OCI-LY7 (cell line): ENCODE measurements at regions not wholly inside any gene's neighbourhood (a gene's known extent, or its start where the extent isn't known, plus 50 kb on each side); places are given as distances from the start of the nearest gene placed in this dataset.

Experiments used
- BruUV-seq: library from RNA; stranded (reverse); fragments of 400-500 nt; replicated peaks from 2 replicates; lab custom pipeline; 2021; lab: Mats Ljungman, UMichigan
- CTCF ChIA-PET: fragments of 300-600 bp; sonication (Branson Sonifier 250); formaldehyde crosslinking; loops from one replicate; lab custom pipeline; 2022; ENCODE audit warnings: antibody characterized with exemption; ENCODE audit not compliant: unreplicated experiment; lab: Charles Lee
- POLR2A ChIA-PET: fragments of 300-600 bp; sonication (Branson Sonifier 250); formaldehyde crosslinking; loops from one replicate; lab custom pipeline; 2022; ENCODE audit warnings: antibody characterized with exemption; lab: Charles Lee
- DNase-seq: peaks from one replicate; pipeline ENCODE4 v3.0.0-alpha.2; 2015; ENCODE audit warnings: low spot score
- H2AFZ ChIP-seq: fragments of 200-600 bp; sonication (generic), shearing (Covaris generic); 2 replicates; pipeline ENCODE4 v1.6.1; 2014; ENCODE audit warnings: mild to moderate bottlenecking, antibody characterized with exemption, low read length, moderate library complexity
- H3K27ac ChIP-seq: fragments of 200-600 bp; sonication (generic); 2 replicates; pipeline ENCODE4 v1.5.1; 2014; ENCODE audit warnings: mixed run types, low read depth, mild to moderate bottlenecking, moderate library complexity, low read length, inconsistent platforms; ENCODE audit not compliant: poor library complexity, severe bottlenecking
- H3K36me3 ChIP-seq: fragments of 200-600 bp; sonication (generic); 2 replicates; pipeline ENCODE4 v1.6.1; 2014; ENCODE audit warnings: mild to moderate bottlenecking, antibody characterized with exemption, low read length, moderate library complexity, mixed read lengths; ENCODE audit not compliant: insufficient read depth
- H3K4me1 ChIP-seq: fragments of 200-600 bp; sonication (generic); 2 replicates; pipeline ENCODE4 v1.5.1; 2014; ENCODE audit warnings: mild to moderate bottlenecking, low read length; ENCODE audit not compliant: insufficient read depth, poor library complexity, severe bottlenecking
- H3K4me2 ChIP-seq: fragments of 200-600 bp; sonication (generic); 2 replicates; pipeline ENCODE4 v1.6.1; 2014; ENCODE audit warnings: mild to moderate bottlenecking, low read length
- H3K4me3 ChIP-seq: fragments of 200-600 bp; sonication (generic); 2 replicates; pipeline ENCODE4 v1.5.1; 2014; ENCODE audit warnings: mild to moderate bottlenecking, low read depth, low read length; ENCODE audit not compliant: poor library complexity, severe bottlenecking
- H3K79me2 ChIP-seq: fragments of 200-600 bp; sonication (generic); 2 replicates; pipeline ENCODE4 v1.6.1; 2016; ENCODE audit warnings: low read depth, mild to moderate bottlenecking, low read length, moderate library complexity, mixed read lengths; ENCODE audit not compliant: insufficient read depth
- H3K9me2 ChIP-seq: fragments of 200-600 bp; sonication (generic); 2 replicates; pipeline ENCODE4 v1.6.1; 2016; ENCODE audit warnings: mild to moderate bottlenecking, low read length, mixed read lengths; ENCODE audit not compliant: insufficient read depth
- H3K9me3 ChIP-seq: fragments of 200-600 bp; sonication (generic); 2 replicates; pipeline ENCODE4 v1.6.1; 2014; ENCODE audit warnings: mild to moderate bottlenecking, mixed run types, low read length, mixed read lengths
- H4K20me1 ChIP-seq: fragments of 200-600 bp; sonication (generic); 2 replicates; pipeline ENCODE4 v1.6.1; 2014; ENCODE audit warnings: mild to moderate bottlenecking, antibody characterized with exemption, low read length, moderate library complexity, mixed read lengths; ENCODE audit not compliant: insufficient read depth
- EZH2phosphoT487 ChIP-seq: fragments of 200-600 bp; sonication (generic); IDR thresholded peaks from 2 replicates; pipeline ENCODE4 v1.6.1; 2018; ENCODE audit warnings: low read depth, borderline replicate concordance, mild to moderate bottlenecking, mixed run types, antibody characterized with exemption, low read length, moderate library complexity, mixed read lengths
- intact Hi-C: fragments of 100-400 bp; cut with micrococcal nuclease; formaldehyde crosslinking; loops from one replicate; pipeline ENCODE4 v1.10.0; 2022; ENCODE audit not compliant: unreplicated experiment
- TF ChIP-seq, protein P1 (sequence below): fragments of 200-600 bp; sonication (generic); conservative IDR thresholded peaks from 2 replicates; pipeline ENCODE4 v1.5.1; 2014; ENCODE audit warnings: mild to moderate bottlenecking, antibody characterized with exemption, low read length, moderate library complexity, mixed read lengths

DNA sequence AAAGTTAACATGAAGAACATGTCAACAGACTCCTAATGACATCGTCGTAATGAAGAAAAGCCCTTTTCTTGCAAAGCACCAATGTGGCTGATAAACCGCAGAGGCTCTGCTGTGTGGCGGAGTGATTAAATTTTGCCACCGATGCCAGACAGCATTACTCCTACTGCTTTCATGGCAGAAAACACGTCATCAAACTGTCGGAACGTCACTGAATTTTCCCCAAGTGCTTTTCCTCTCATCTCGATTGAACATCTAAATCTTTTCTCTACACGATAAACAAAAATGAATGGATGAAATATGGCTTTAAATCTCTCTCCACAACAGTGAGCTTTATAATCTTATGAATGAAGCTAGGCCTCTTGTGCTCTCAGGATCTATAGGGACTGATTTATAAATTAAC lies 159.8 kb upstream of the REG3G start:
- H3K4me3 ChIP-seq = no peak overlapping the region
- no peaks in the 10 kb centered on the region for H3K4me1 ChIP-seq
- no peak overlapping the region for H2AFZ ChIP-seq
- CTCF ChIA-PET = no interaction called here
- intact Hi-C loops = loop anchor here (5.0 kb wide), 1 partner anchor 112 kb away; no protein-coding TSS in a partner anchor
- no peak overlapping the region for H3K4me2 ChIP-seq
- no peaks in the 10 kb centered on the region for H3K79me2 ChIP-seq
- POLR2A ChIA-PET = interaction anchor here (0.6 kb wide), 1 partner anchor 101 kb away, joined by 3 read pairs; no protein-coding TSS in a partner anchor
- no peak overlapping the region for H3K27ac ChIP-seq
- H3K36me3 ChIP-seq = no peaks in the 10 kb centered on the region
- DNase-seq = no peak
- H3K9me2 ChIP-seq = 0 out of 2 replicates have a peak, but pooled peaks cover 4% of the 10 kb centered on the region
- no peak for TF ChIP-seq EZH2phosphoT487
- TF ChIP-seq, protein P1, sequence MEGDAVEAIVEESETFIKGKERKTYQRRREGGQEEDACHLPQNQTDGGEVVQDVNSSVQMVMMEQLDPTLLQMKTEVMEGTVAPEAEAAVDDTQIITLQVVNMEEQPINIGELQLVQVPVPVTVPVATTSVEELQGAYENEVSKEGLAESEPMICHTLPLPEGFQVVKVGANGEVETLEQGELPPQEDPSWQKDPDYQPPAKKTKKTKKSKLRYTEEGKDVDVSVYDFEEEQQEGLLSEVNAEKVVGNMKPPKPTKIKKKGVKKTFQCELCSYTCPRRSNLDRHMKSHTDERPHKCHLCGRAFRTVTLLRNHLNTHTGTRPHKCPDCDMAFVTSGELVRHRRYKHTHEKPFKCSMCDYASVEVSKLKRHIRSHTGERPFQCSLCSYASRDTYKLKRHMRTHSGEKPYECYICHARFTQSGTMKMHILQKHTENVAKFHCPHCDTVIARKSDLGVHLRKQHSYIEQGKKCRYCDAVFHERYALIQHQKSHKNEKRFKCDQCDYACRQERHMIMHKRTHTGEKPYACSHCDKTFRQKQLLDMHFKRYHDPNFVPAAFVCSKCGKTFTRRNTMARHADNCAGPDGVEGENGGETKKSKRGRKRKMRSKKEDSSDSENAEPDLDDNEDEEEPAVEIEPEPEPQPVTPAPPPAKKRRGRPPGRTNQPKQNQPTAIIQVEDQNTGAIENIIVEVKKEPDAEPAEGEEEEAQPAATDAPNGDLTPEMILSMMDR = no peak
- no TSS peak for BruUV-seq
- no peaks in the 10 kb centered on the region for H4K20me1 ChIP-seq
- no peaks in the 10 kb centered on the region for H3K9me3 ChIP-seq

GRCh38 chr2:78870343-78870967 lies 155.0 kb upstream of the REG3G start:
- H4K20me1 ChIP-seq = no peaks in the 10 kb centered on the region
- H3K9me2 ChIP-seq = 0 out of 2 replicates have a peak, but pooled peaks cover 4% of the 10 kb centered on the region
- POLR2A ChIA-PET = interaction anchor here (0.5 to 3.3 kb wide), 8 partner anchors 10 to 229 kb away, joined by 3 to 21 read pairs (median 4); no protein-coding TSS in a partner anchor
- H3K27ac ChIP-seq = no peak overlapping the region
- no peak for TF ChIP-seq EZH2phosphoT487
- TF ChIP-seq, protein P1 = no peak
- no peak for DNase-seq
- intact Hi-C loops = no loop called here
- H3K79me2 ChIP-seq = no peaks in the 10 kb centered on the region
- no peak overlapping the region for H2AFZ ChIP-seq
- no peaks in the 10 kb centered on the region for H3K9me3 ChIP-seq
- H3K4me3 ChIP-seq = no peak overlapping the region
- no TSS peak for BruUV-seq
- no peaks in the 10 kb centered on the region for H3K4me1 ChIP-seq
- no peak overlapping the region for H3K4me2 ChIP-seq
- no peaks in the 10 kb centered on the region for H3K36me3 ChIP-seq
- CTCF ChIA-PET = no interaction called here

- POLR2A ChIA-PET = no interaction called here
Measured at GRCh38 chr2:78873526-78873925, 152.0 kb upstream of the REG3G start.

More at GRCh38 chr2:78873526-78873925, 152.0 kb upstream of the REG3G start:
- Histone ChIP-seq H3K4me1 (no peaks in the 10 kb centered on the region), H3K4me3 (no peak overlapping the region), H3K36me3 (no peaks in the 10 kb centered on the region), H3K27ac (no peak overlapping the region), H3K4me2 (no peak overlapping the region), H2AFZ (no peak overlapping the region), H3K79me2 (no peaks in the 10 kb centered on the region), H4K20me1 (no peaks in the 10 kb centered on the region), H3K9me2 (no peaks in the 10 kb centered on the region), H3K9me3 (no peaks in the 10 kb centered on the region)
- intact Hi-C loops = no loop called here
- TF ChIP-seq, protein P1 = no peak
- TF ChIP-seq EZH2phosphoT487 = no peak
- DNase-seq = no peak
- CTCF ChIA-PET = no interaction called here
- BruUV-seq = no TSS peak
